ENCODE measurements at regions not wholly inside any gene's neighbourhood (a gene's known extent, or its start where the extent isn't known, plus 50 kb on each side); places are given as distances from the start of the nearest gene placed in this dataset.
"Not testable (repeated sequence)": the region's sequence is repeated elsewhere in the genome, so short reads cannot be mapped to it uniquely, and the experiment has no call there.

GRCh38 chr1:74818241-74818640, 85.3 kb downstream of the TYW3 start:
- no peak for DNase-seq (ENCODE audit: low spot score)

GRCh38 chr1:74818661-74819456, 85.9 kb downstream of the TYW3 start:
- DNase-seq (ENCODE audit: low spot score): no peak

- DNase-seq (ENCODE audit: low spot score): no peak
Observed at GRCh38 chr1:74822851-74823401, 90.0 kb downstream of the TYW3 start.

GRCh38 chr1:74824497-74825107, 91.7 kb downstream of the TYW3 start:
- no peak for DNase-seq (ENCODE audit: low spot score)

- no peak for DNase-seq (ENCODE audit: low spot score)
Observed at GRCh38 chr1:74830766-74831165, 97.8 kb downstream of the TYW3 start.

- no peak for DNase-seq (ENCODE audit: low spot score)
Observed at GRCh38 chr1:74834261-74834660, 101.3 kb downstream of the TYW3 start.

GRCh38 chr1:74835051-74835450, 102.1 kb downstream of the TYW3 start:
- DNase-seq (ENCODE audit: low spot score): no peak

- DNase-seq (ENCODE audit: low spot score): no peak
Observed at GRCh38 chr1:74842726-74843125, 109.8 kb downstream of the TYW3 start.

GRCh38 chr1:74847715-74848114, 114.8 kb downstream of the TYW3 start:
- no peak for DNase-seq (ENCODE audit: low spot score)

GRCh38 chr1:74853756-74854155, 120.8 kb downstream of the TYW3 start:
- no peak for DNase-seq (ENCODE audit: low spot score)

- DNase-seq (ENCODE audit: low spot score): no peak
Observed at GRCh38 chr1:74856174-74856573, 123.2 kb downstream of the TYW3 start.

- no peak for DNase-seq (ENCODE audit: low spot score)
Observed at GRCh38 chr1:74857676-74858075, 124.7 kb downstream of the TYW3 start.

GRCh38 chr1:74858136-74858535, 125.2 kb downstream of the TYW3 start:
- peak; percentile 11 for DNase-seq (ENCODE audit: low spot score)

GRCh38 chr1:74861867-74862266, 128.9 kb downstream of the TYW3 start:
- DNase-seq (ENCODE audit: low spot score): no peak

- DNase-seq (ENCODE audit: low spot score): no peak
Observed at GRCh38 chr1:74869702-74870101, 136.8 kb downstream of the TYW3 start.

GRCh38 chr1:74877366-74877765, 144.4 kb downstream of the TYW3 start:
- DNase-seq (ENCODE audit: low spot score): not testable (repeated sequence)

- DNase-seq (ENCODE audit: low spot score): no peak
Observed at GRCh38 chr1:74895411-74895810, 162.5 kb downstream of the TYW3 start.

- no peak for DNase-seq (ENCODE audit: low spot score)
Observed at GRCh38 chr1:74908131-74908530, 175.2 kb downstream of the TYW3 start.

GRCh38 chr1:74908797-74909196, 175.8 kb downstream of the TYW3 start:
- no peak for DNase-seq (ENCODE audit: low spot score)

- DNase-seq (ENCODE audit: low spot score): no peak
Observed at GRCh38 chr1:74913978-74914377, 181.0 kb downstream of the TYW3 start.

- no peak for DNase-seq (ENCODE audit: low spot score)
Observed at GRCh38 chr1:74933500-74933899, 200.5 kb downstream of the TYW3 start.

- no peak for DNase-seq (ENCODE audit: low spot score)
Observed at GRCh38 chr1:74935446-74935845, 198.7 kb upstream of the LHX8 start.

GRCh38 chr1:74937176-74937575, 197.0 kb upstream of the LHX8 start:
- no peak for DNase-seq (ENCODE audit: low spot score)
